HEK293 (cell line): ENCODE measurements at regions not wholly inside any gene's neighbourhood (a gene's known extent, or its start where the extent isn't known, plus 50 kb on each side); places are given as distances from the start of the nearest gene placed in this dataset.

ENCODE experiments used
- CTCF ChIA-PET: fragments of 350-600 bp; formaldehyde crosslinking; extraction: SDS; loops from one replicate; lab custom pipeline; 2021; ENCODE audit warnings: antibody characterized with exemption; lab: Yijun Ruan, JAX
- POLR2A ChIA-PET: fragments of 300-600 bp; formaldehyde crosslinking; extraction: SDS; loops from one replicate; lab custom pipeline; 2020; ENCODE audit warnings: antibody characterized with exemption, inconsistent platforms; lab: Yijun Ruan, JAX
- H3K27ac ChIP-seq: fragments of 200-500 bp; sonication (Bioruptor generic); 2 replicates; pipeline ENCODE4 v1.5.1; 2014; ENCODE audit warnings: low read depth, low read length, control low read depth, inconsistent platforms; ENCODE audit errors: extremely low read depth
- H3K36me3 ChIP-seq, 2 experiments: fragments of 200-500 bp in 1 of 2; sonication (Bioruptor generic) in 1 of 2; 1 replicate in 1 of 2; 2 replicates in 1 of 2; pipeline ENCODE4 v1.5.1; 2014 to 2017; ENCODE audit warnings: inconsistent platforms in 2 of 2, low read length in 2 of 2; ENCODE audit not compliant: control insufficient read depth in 2 of 2, insufficient read depth in 1 of 2
- H3K4me1 ChIP-seq: fragments of 200-500 bp; sonication (Bioruptor generic); 2 replicates; pipeline ENCODE4 v1.5.1; 2014; ENCODE audit warnings: mild to moderate bottlenecking, low read length, inconsistent platforms; ENCODE audit not compliant: control insufficient read depth, insufficient read depth
- H3K4me3 ChIP-seq: 2 replicates; pipeline ENCODE4 v1.5.1; 2011; ENCODE audit warnings: low read depth, mild to moderate bottlenecking, control low read depth, low read length, moderate library complexity
- H3K9me3 ChIP-seq: fragments of 200-500 bp; sonication (Bioruptor generic); 2 replicates; pipeline ENCODE4 v1.5.1; 2014; ENCODE audit warnings: low read depth, low read length, inconsistent platforms; ENCODE audit not compliant: control insufficient read depth, insufficient read depth
- BCL11B ChIP-seq: fragments of 450-650 bp; formaldehyde crosslinking; IDR thresholded peaks from 2 replicates; pipeline ENCODE4 v1.5.1; 2016; ENCODE audit warnings: low read depth, missing biosample characterization, missing genetic modification characterization
- GFI1B ChIP-seq: fragments of 450-650 bp; formaldehyde crosslinking; IDR thresholded peaks from 2 replicates; pipeline ENCODE4 v1.5.1; 2016; ENCODE audit warnings: missing biosample characterization, missing genetic modification characterization
- GLI2 ChIP-seq: fragments of 450-650 bp; formaldehyde crosslinking; IDR thresholded peaks from 2 replicates; pipeline ENCODE4; 2017; ENCODE audit warnings: missing biosample characterization, missing genetic modification characterization, low read depth, borderline replicate concordance
- IKZF3 ChIP-seq: fragments of 450-650 bp; IDR thresholded peaks from 2 replicates; pipeline ENCODE4 v1.5.0; 2018; ENCODE audit warnings: missing biosample characterization, mild to moderate bottlenecking, missing genetic modification characterization, moderate library complexity
- MEIS1 ChIP-seq: sonication (generic); formaldehyde crosslinking; IDR thresholded peaks from 2 replicates; pipeline ENCODE4 v1.8.1; 2022; ENCODE audit warnings: missing genetic modification reagents, mild to moderate bottlenecking, borderline replicate concordance
- MYNN ChIP-seq: fragments of 450-650 bp; formaldehyde crosslinking; IDR thresholded peaks from 2 replicates; pipeline ENCODE4 v1.5.1; 2016; ENCODE audit warnings: missing biosample characterization, missing genetic modification characterization, borderline replicate concordance
- OVOL3 ChIP-seq: fragments of 450-650 bp; formaldehyde crosslinking; IDR thresholded peaks from 2 replicates; pipeline ENCODE4 v1.5.1; 2016; ENCODE audit warnings: missing biosample characterization, missing genetic modification characterization
- PATZ1 ChIP-seq: fragments of 450-650 bp; formaldehyde crosslinking; IDR thresholded peaks from 2 replicates; pipeline ENCODE4 v1.5.1; 2016; ENCODE audit warnings: missing biosample characterization, missing genetic modification characterization
- REPIN1 ChIP-seq: fragments of 450-650 bp; formaldehyde crosslinking; IDR thresholded peaks from 2 replicates; pipeline ENCODE4 v1.5.1; 2017; ENCODE audit warnings: missing biosample characterization, missing genetic modification characterization, low read depth
- SALL2 ChIP-seq: fragments of 450-650 bp; formaldehyde crosslinking; IDR thresholded peaks from 2 replicates; pipeline ENCODE4 v1.5.0; 2017; ENCODE audit warnings: missing biosample characterization, mild to moderate bottlenecking, missing genetic modification characterization, borderline replicate concordance
- SP7 ChIP-seq: fragments of 450-650 bp; formaldehyde crosslinking; IDR thresholded peaks from 2 replicates; pipeline ENCODE4 v1.5.1; 2016; ENCODE audit warnings: missing biosample characterization, missing genetic modification characterization
- TCF7L2 ChIP-seq: IDR thresholded peaks from 2 replicates; pipeline ENCODE4 v1.6.1; 2011; ENCODE audit warnings: low read depth, mild to moderate bottlenecking, inconsistent platforms, low read length, moderate library complexity, borderline replicate concordance
- ZFHX2 ChIP-seq: fragments of 450-650 bp; formaldehyde crosslinking; conservative IDR thresholded peaks from 2 replicates; pipeline ENCODE4 v1.5.1; 2016; ENCODE audit warnings: missing biosample characterization, missing genetic modification characterization
- ZIC2 ChIP-seq: fragments of 450-650 bp; formaldehyde crosslinking; IDR thresholded peaks from 2 replicates; pipeline ENCODE4 v1.5.1; 2016; ENCODE audit warnings: missing biosample characterization, missing genetic modification characterization
- ZNF10 ChIP-seq: fragments of 450-650 bp; formaldehyde crosslinking; IDR thresholded peaks from 2 replicates; pipeline ENCODE4 v1.5.1; 2017; ENCODE audit warnings: missing biosample characterization, missing genetic modification characterization
- ZNF155 ChIP-seq: fragments of 450-650 bp; formaldehyde crosslinking; IDR thresholded peaks from 2 replicates; pipeline ENCODE4 v1.5.1; 2016; ENCODE audit warnings: missing biosample characterization, missing genetic modification characterization
- ZNF221 ChIP-seq: fragments of 450-650 bp; formaldehyde crosslinking; IDR thresholded peaks from 2 replicates; pipeline ENCODE4 v1.5.1; 2017; ENCODE audit warnings: missing biosample characterization, missing genetic modification characterization, borderline replicate concordance
- ZNF223 ChIP-seq: fragments of 450-650 bp; formaldehyde crosslinking; IDR thresholded peaks from 2 replicates; pipeline ENCODE4 v1.5.1; 2016; ENCODE audit warnings: missing biosample characterization, missing genetic modification characterization
- ZNF239 ChIP-seq: fragments of 450-650 bp; formaldehyde crosslinking; IDR thresholded peaks from 2 replicates; pipeline ENCODE4 v1.5.1; 2016; ENCODE audit warnings: missing biosample characterization, missing genetic modification characterization
- ZNF248 ChIP-seq: fragments of 450-650 bp; formaldehyde crosslinking; IDR thresholded peaks from 2 replicates; pipeline ENCODE4 v1.5.1; 2017; ENCODE audit warnings: missing biosample characterization, missing genetic modification characterization
- ZNF521 ChIP-seq: fragments of 450-650 bp; formaldehyde crosslinking; IDR thresholded peaks from 2 replicates; pipeline ENCODE4 v1.5.1; 2017; ENCODE audit warnings: missing biosample characterization, mild to moderate bottlenecking, missing genetic modification characterization
- ZNF530 ChIP-seq: fragments of 450-650 bp; formaldehyde crosslinking; IDR thresholded peaks from 2 replicates; pipeline ENCODE4 v1.5.1; 2016; ENCODE audit warnings: low read depth, missing biosample characterization, missing genetic modification characterization
- ZNF677 ChIP-seq: fragments of 450-650 bp; IDR thresholded peaks from 2 replicates; pipeline ENCODE4 v1.5.0; 2018; ENCODE audit warnings: missing biosample characterization, mild to moderate bottlenecking, missing genetic modification characterization, moderate library complexity
- ZNF76 ChIP-seq: fragments of 450-650 bp; formaldehyde crosslinking; IDR thresholded peaks from 2 replicates; pipeline ENCODE4; 2016; ENCODE audit warnings: low read depth, missing biosample characterization, missing genetic modification characterization, borderline replicate concordance
- ZNF785 ChIP-seq: fragments of 450-650 bp; formaldehyde crosslinking; IDR thresholded peaks from 2 replicates; pipeline ENCODE4 v1.5.1; 2016; ENCODE audit warnings: missing biosample characterization, missing genetic modification characterization
- ZNF830 ChIP-seq: fragments of 450-650 bp; IDR thresholded peaks from 2 replicates; pipeline ENCODE4 v1.5.0; 2018; ENCODE audit warnings: missing biosample characterization, missing genetic modification characterization, low read depth, mild to moderate bottlenecking, moderate library complexity
- ZSCAN18 ChIP-seq: fragments of 450-650 bp; formaldehyde crosslinking; IDR thresholded peaks from 2 replicates; pipeline ENCODE4 v1.5.1; 2016; ENCODE audit warnings: missing biosample characterization, missing genetic modification characterization

GRCh38 chr3:145118303-145118702 lies 1042.7 kb downstream of the PLOD2 start:
- Histone ChIP-seq H3K9me3 (no peaks in the 10 kb centered on the region), H3K27ac (no peak overlapping the region), H3K4me1 (no peaks in the 10 kb centered on the region)
- ChIA-PET CTCF (no interaction called here), POLR2A (no interaction called here)
- TF ChIP-seq ZNF221: no peak
- no peak for TF ChIP-seq ZNF223 (tag by site-specific recombination)
- no peak for TF ChIP-seq ZNF248 (tag by site-specific recombination)
- no peak for TF ChIP-seq TCF7L2
- TF ChIP-seq ZNF76 (tag by site-specific recombination): no peak
- TF ChIP-seq, all 188 proteins: peak for 0
- Histone ChIP-seq H3K4me3 (no peak overlapping the region), H3K36me3 (no peaks in the 10 kb centered on the region)

GRCh38 chr3:145124900-145125678 lies 1035.9 kb downstream of the PLOD2 start:
- H3K36me3 ChIP-seq: no peaks in the 10 kb centered on the region
- no peaks in the 10 kb centered on the region for H3K9me3 ChIP-seq
- no peaks in the 10 kb centered on the region for H3K4me1 ChIP-seq
- ChIA-PET POLR2A (no interaction called here), CTCF (no interaction called here)
- no peak overlapping the region for H3K27ac ChIP-seq
- no peak for TF ChIP-seq ZNF155 (tag by site-specific recombination)
- TF ChIP-seq ZNF530 (tag by site-specific recombination): no peak
- H3K4me3 ChIP-seq: no peak overlapping the region

- ChIA-PET CTCF (no interaction called here), POLR2A (no interaction called here)
- H3K27ac ChIP-seq: no peak overlapping the region
- H3K4me1 ChIP-seq: no peaks in the 10 kb centered on the region
- H3K4me3 ChIP-seq: no peak overlapping the region
- H3K36me3 ChIP-seq: no peaks in the 10 kb centered on the region
- TF ChIP-seq ZFHX2 (tag by site-specific recombination) (no peak), OVOL3 (tag by site-specific recombination) (no peak), SP7 (tag by site-specific recombination) (no peak), ZNF830 (tag by site-specific recombination) (no peak), IKZF3 (tag by site-specific recombination) (no peak), GFI1B (no peak), BCL11B (tag by site-specific recombination) (no peak), MEIS1 (CRISPR knock-in tag) (no peak), MYNN (tag by site-specific recombination) (no peak)
- no peaks in the 10 kb centered on the region for H3K9me3 ChIP-seq
These were observed 1027.7 kb downstream of the PLOD2 start for GRCh38 chr3:145133281-145133680.

- H3K9me3 ChIP-seq: no peaks in the 10 kb centered on the region
- H3K36me3 ChIP-seq: no peaks in the 10 kb centered on the region
- no peak overlapping the region for H3K27ac ChIP-seq
- H3K4me1 ChIP-seq: no peaks in the 10 kb centered on the region
- TF ChIP-seq ZNF677 (tag by site-specific recombination) (no peak), REPIN1 (tag by site-specific recombination) (no peak), ZNF239 (tag by site-specific recombination) (no peak), ZIC2 (tag by site-specific recombination) (no peak), PATZ1 (tag by site-specific recombination) (no peak), ZSCAN18 (tag by site-specific recombination) (no peak), ZNF785 (tag by site-specific recombination) (no peak), SALL2 (tag by site-specific recombination) (no peak), ZNF521 (tag by site-specific recombination) (no peak), GLI2 (tag by site-specific recombination) (no peak), ZNF10 (no peak)
- TF ChIP-seq, all 188 proteins: peak for 0
- ChIA-PET POLR2A (no interaction called here), CTCF (interaction anchor here (0.6 kb wide), 1 partner anchor 278 kb away, joined by 3 read pairs; no protein-coding TSS in a partner anchor)
- H3K4me3 ChIP-seq: no peak overlapping the region
These were observed 1026.2 kb downstream of the PLOD2 start for GRCh38 chr3:145134738-145135137.
